ENCODE measurements at regions not wholly inside any gene's neighbourhood (a gene's known extent, or its start where the extent isn't known, plus 50 kb on each side); places are given as distances from the start of the nearest gene placed in this dataset.

GRCh38 chr4:1506956-1507721 is 100.9 kb upstream of the NKX1-1 start:
- DNase-seq = no peak

- no peak for DNase-seq
Observed at GRCh38 chr4:1505511-1506460, 99.5 kb upstream of the NKX1-1 start.

GRCh38 chr4:1504595-1505500 is 98.6 kb upstream of the NKX1-1 start:
- DNase-seq = no peak

GRCh38 chr4:1503583-1504471 is 97.6 kb upstream of the NKX1-1 start:
- DNase-seq = no peak

- DNase-seq = no peak
Observed at GRCh38 chr4:1502976-1503375, 96.7 kb upstream of the NKX1-1 start.

GRCh38 chr4:1502501-1502886 is 96.3 kb upstream of the NKX1-1 start:
- DNase-seq = no peak

GRCh38 chr4:1501754-1502500 is 95.7 kb upstream of the NKX1-1 start:
- no peak for DNase-seq

GRCh38 chr4:1500966-1501753 is 94.9 kb upstream of the NKX1-1 start:
- no peak for DNase-seq

- DNase-seq = no peak
Observed at GRCh38 chr4:1500231-1500965, 94.2 kb upstream of the NKX1-1 start.

- no peak for DNase-seq
Observed at GRCh38 chr4:1499465-1499864, 93.2 kb upstream of the NKX1-1 start.

- DNase-seq = no peak
Observed at GRCh38 chr4:1497189-1497801, 91.1 kb upstream of the NKX1-1 start.

- no peak for DNase-seq
Observed at GRCh38 chr4:1496116-1496642, 89.9 kb upstream of the NKX1-1 start.

GRCh38 chr4:1495416-1496115 is 89.3 kb upstream of the NKX1-1 start:
- DNase-seq = no peak

- DNase-seq = no peak
Observed at GRCh38 chr4:1494416-1495315, 88.4 kb upstream of the NKX1-1 start.

- no peak for DNase-seq
Observed at GRCh38 chr4:1493540-1494287, 87.5 kb upstream of the NKX1-1 start.
